HFF-Myc (cell line): ENCODE measurements at regions not wholly inside any gene's neighbourhood (a gene's known extent, or its start where the extent isn't known, plus 50 kb on each side); places are given as distances from the start of the nearest gene placed in this dataset.
A peak's percentile ranks its signal among the peaks of the same experiment; 100 is the strongest.

Source experiments
- DNase-seq: peaks from one replicate; pipeline ENCODE4 v3.0.0-alpha.2; 2011; ENCODE audit warnings: low read depth; ENCODE audit errors: extremely low read depth
- H3K4me3 ChIP-seq: replicated peaks from 2 replicates; pipeline ENCODE4 v1.5.1; 2011; ENCODE audit warnings: low read depth, mild to moderate bottlenecking, control low read depth, low read length
- TF ChIP-seq, protein P1 (sequence below): IDR thresholded peaks from 2 replicates; pipeline ENCODE4 v1.5.1; 2012; ENCODE audit warnings: mild to moderate bottlenecking, low read depth, low read length, control low read depth; ENCODE audit errors: missing control alignments

DNA sequence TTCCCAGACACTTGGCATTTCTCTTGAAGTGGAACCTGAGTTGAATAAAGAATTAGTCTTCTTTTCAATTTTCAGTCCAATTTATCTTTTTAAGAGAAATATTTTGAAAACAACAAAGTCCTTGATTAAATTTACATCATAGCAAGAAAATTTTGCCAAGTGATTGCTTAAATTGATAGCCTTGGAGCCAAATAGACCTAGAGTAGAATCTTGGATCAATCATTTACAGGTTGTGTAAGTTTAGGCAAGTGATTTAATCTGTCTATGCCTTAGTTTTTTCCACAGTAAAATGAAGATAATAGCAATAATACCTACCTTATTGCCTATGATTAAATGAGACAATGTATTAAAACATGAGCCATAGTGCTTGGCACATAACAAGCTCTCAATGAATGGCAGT, 113.9 kb downstream of the LHX9 start:
- TF ChIP-seq, protein P1, sequence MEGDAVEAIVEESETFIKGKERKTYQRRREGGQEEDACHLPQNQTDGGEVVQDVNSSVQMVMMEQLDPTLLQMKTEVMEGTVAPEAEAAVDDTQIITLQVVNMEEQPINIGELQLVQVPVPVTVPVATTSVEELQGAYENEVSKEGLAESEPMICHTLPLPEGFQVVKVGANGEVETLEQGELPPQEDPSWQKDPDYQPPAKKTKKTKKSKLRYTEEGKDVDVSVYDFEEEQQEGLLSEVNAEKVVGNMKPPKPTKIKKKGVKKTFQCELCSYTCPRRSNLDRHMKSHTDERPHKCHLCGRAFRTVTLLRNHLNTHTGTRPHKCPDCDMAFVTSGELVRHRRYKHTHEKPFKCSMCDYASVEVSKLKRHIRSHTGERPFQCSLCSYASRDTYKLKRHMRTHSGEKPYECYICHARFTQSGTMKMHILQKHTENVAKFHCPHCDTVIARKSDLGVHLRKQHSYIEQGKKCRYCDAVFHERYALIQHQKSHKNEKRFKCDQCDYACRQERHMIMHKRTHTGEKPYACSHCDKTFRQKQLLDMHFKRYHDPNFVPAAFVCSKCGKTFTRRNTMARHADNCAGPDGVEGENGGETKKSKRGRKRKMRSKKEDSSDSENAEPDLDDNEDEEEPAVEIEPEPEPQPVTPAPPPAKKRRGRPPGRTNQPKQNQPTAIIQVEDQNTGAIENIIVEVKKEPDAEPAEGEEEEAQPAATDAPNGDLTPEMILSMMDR, result no peak
- DNase-seq, result no peak
- H3K4me3 ChIP-seq, result no peak overlapping the region

GRCh38 chr1:198032668-198033067, 115.5 kb downstream of the LHX9 start:
- H3K4me3 ChIP-seq, result no peak overlapping the region
- TF ChIP-seq, protein P1, result no peak
- no peak for DNase-seq

GRCh38 chr1:198040880-198041279, 115.9 kb upstream of the NEK7 start:
- no peak for DNase-seq

GRCh38 chr1:198042168-198042567, 114.6 kb upstream of the NEK7 start:
- no peak for DNase-seq
- TF ChIP-seq, protein P1, result no peak
- no peak overlapping the region for H3K4me3 ChIP-seq

More at GRCh38 chr1:198040880-198041279, 115.9 kb upstream of the NEK7 start:
- H3K4me3 ChIP-seq, result no peak overlapping the region
- TF ChIP-seq, protein P1, result no peak

DNA sequence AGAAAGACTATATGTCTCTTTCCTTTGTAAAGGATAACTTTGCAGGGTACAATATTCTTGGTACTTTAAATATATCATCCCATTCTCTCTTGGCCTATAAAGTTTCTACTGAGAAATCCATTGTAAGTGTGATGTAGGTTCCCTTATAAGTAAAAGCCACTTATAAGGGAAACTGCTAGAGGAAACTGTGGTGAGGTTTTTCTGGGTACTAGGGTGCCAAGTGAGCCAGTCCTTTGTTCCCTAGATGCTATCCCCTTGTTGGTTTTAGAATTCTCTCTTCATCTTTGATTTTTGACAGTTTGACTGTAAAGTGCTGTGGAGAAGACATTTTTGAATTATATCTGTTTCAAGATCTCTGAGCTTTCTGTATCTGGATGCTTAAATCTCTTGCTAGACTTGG, 108.9 kb upstream of the NEK7 start:
- H3K4me3 ChIP-seq, result no peak overlapping the region
- no peak for DNase-seq
- TF ChIP-seq, protein P1, result no peak

GRCh38 chr1:198054510-198054909, 102.3 kb upstream of the NEK7 start:
- TF ChIP-seq, protein P1, result no peak
- H3K4me3 ChIP-seq, result no peak overlapping the region
- DNase-seq, result no peak

DNA sequence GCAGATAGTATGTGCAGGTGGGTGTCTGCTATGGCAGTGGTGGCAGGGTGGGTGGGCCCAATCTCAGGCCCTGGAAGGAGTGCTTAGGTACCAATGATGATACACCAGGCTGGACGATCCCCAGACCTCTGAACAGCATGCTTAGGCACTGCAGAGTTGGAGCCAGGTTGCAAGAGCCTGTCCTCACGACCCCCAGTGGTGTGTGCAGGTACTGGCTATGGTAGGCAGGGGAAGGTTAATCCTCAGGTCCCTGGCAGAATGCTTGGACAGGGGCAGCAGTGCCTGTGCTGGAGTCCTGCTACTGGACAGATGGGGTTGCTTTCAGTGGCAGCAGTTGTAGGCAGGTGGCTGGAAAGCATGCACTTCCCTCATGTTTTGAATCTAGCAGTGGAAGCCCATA, 100.5 kb upstream of the NEK7 start:
- TF ChIP-seq, protein P1, result peak; percentile 18
- H3K4me3 ChIP-seq, result no peak overlapping the region
- DNase-seq, result no peak
